ENCODE measurements at regions not wholly inside any gene's neighbourhood (a gene's known extent, or its start where the extent isn't known, plus 50 kb on each side); places are given as distances from the start of the nearest gene placed in this dataset.

GRCh38 chr2:41873102-41874031, 174.5 kb upstream of the PKDCC start:
- peak; percentile 37 for DNase-seq

- no peak for DNase-seq
These were observed 170.6 kb upstream of the PKDCC start for GRCh38 chr2:41877114-41877678.

GRCh38 chr2:41878056-41878455, 169.8 kb upstream of the PKDCC start:
- DNase-seq: no peak

GRCh38 chr2:41878716-41879234, 169.0 kb upstream of the PKDCC start:
- no peak for DNase-seq

GRCh38 chr2:41879235-41879916, 168.4 kb upstream of the PKDCC start:
- peak; percentile 67 for DNase-seq

- DNase-seq: no peak
These were observed 167.1 kb upstream of the PKDCC start for GRCh38 chr2:41880561-41881243.

- DNase-seq: no peak
These were observed 166.6 kb upstream of the PKDCC start for GRCh38 chr2:41881249-41881648.

GRCh38 chr2:41884718-41885117, 163.1 kb upstream of the PKDCC start:
- DNase-seq: no peak

GRCh38 chr2:41886145-41886664, 161.6 kb upstream of the PKDCC start:
- no peak for DNase-seq

- DNase-seq: no peak
These were observed 161.1 kb upstream of the PKDCC start for GRCh38 chr2:41886757-41887156.

- no peak for DNase-seq
These were observed 157.5 kb upstream of the PKDCC start for GRCh38 chr2:41890341-41890740.

- DNase-seq: no peak
These were observed 155.3 kb upstream of the PKDCC start for GRCh38 chr2:41892476-41892875.

GRCh38 chr2:41894563-41895333, 153.1 kb upstream of the PKDCC start:
- no peak for DNase-seq

- DNase-seq: no peak
These were observed 152.5 kb upstream of the PKDCC start for GRCh38 chr2:41895334-41895664.

GRCh38 chr2:41896186-41896846, 151.5 kb upstream of the PKDCC start:
- no peak for DNase-seq

GRCh38 chr2:41899189-41899588, 148.6 kb upstream of the PKDCC start:
- no peak for DNase-seq

GRCh38 chr2:41900101-41900577, 147.7 kb upstream of the PKDCC start:
- DNase-seq: no peak

- DNase-seq: no peak
These were observed 144.9 kb upstream of the PKDCC start for GRCh38 chr2:41902897-41903296.

GRCh38 chr2:41903474-41904135, 144.2 kb upstream of the PKDCC start:
- no peak for DNase-seq

- DNase-seq: no peak
These were observed 143.4 kb upstream of the PKDCC start for GRCh38 chr2:41904459-41904858.

All from NCI-H1436 (cell line).